Limb (tissue), 2 donors: ENCODE measurements at regions not wholly inside any gene's neighbourhood (a gene's known extent, or its start where the extent isn't known, plus 50 kb on each side); places are given as distances from the start of the nearest gene placed in this dataset.

Experiments
- DNase-seq, 2 donors: peaks; one replicate each; pipeline ENCODE4 v3.0.0-alpha.2; 2016; ENCODE audit errors: extremely low spot score in 2 of 2

GRCh38 chr7:52074071-52074470, 757.5 kb upstream of the COBL start:
- no peak for DNase-seq

- no peak for DNase-seq
Observed at GRCh38 chr7:52071744-52072143, 755.1 kb upstream of the COBL start.

- no peak for DNase-seq
Observed at GRCh38 chr7:52064493-52064892, 747.9 kb upstream of the COBL start.

GRCh38 chr7:52061666-52062065, 745.1 kb upstream of the COBL start:
- DNase-seq: no peak

GRCh38 chr7:52053525-52053924, 736.9 kb upstream of the COBL start:
- DNase-seq: no peak

- no peak for DNase-seq
Observed at GRCh38 chr7:52030722-52031121, 714.1 kb upstream of the COBL start.

GRCh38 chr7:52026140-52026539, 709.5 kb upstream of the COBL start:
- no peak for DNase-seq

GRCh38 chr7:52021343-52021742, 704.7 kb upstream of the COBL start:
- DNase-seq: no peak

- no peak for DNase-seq
Observed at GRCh38 chr7:52018680-52019054, 702.1 kb upstream of the COBL start.

GRCh38 chr7:52017802-52018679, 701.4 kb upstream of the COBL start:
- no peak for DNase-seq

- DNase-seq: peak in 1 of 2 donors; percentile 18
Observed at GRCh38 chr7:52009181-52009580, 692.6 kb upstream of the COBL start.

GRCh38 chr7:52006674-52007073, 690.1 kb upstream of the COBL start:
- DNase-seq: no peak

- no peak for DNase-seq
Observed at GRCh38 chr7:52005613-52006012, 689.0 kb upstream of the COBL start.

- DNase-seq: no peak
Observed at GRCh38 chr7:51995596-51996179, 679.1 kb upstream of the COBL start.

GRCh38 chr7:51982653-51983052, 666.0 kb upstream of the COBL start:
- no peak for DNase-seq

- no peak for DNase-seq
Observed at GRCh38 chr7:51980812-51981211, 664.2 kb upstream of the COBL start.

- no peak for DNase-seq
Observed at GRCh38 chr7:51980313-51980712, 663.7 kb upstream of the COBL start.

- no peak for DNase-seq
Observed at GRCh38 chr7:51977913-51978312, 661.3 kb upstream of the COBL start.

GRCh38 chr7:51973939-51974338, 657.3 kb upstream of the COBL start:
- DNase-seq: no peak

- no peak for DNase-seq
Observed at GRCh38 chr7:51973071-51973470, 656.5 kb upstream of the COBL start.

GRCh38 chr7:51970961-51971665, 654.5 kb upstream of the COBL start:
- no peak for DNase-seq

GRCh38 chr7:51968461-51968860, 651.9 kb upstream of the COBL start:
- no peak for DNase-seq

GRCh38 chr7:51965454-51965853, 648.8 kb upstream of the COBL start:
- DNase-seq: no peak
